HepG2 (cell line): ENCODE measurements at regions not wholly inside any gene's neighbourhood (a gene's known extent, or its start where the extent isn't known, plus 50 kb on each side); places are given as distances from the start of the nearest gene placed in this dataset.

Experiments used
- ATAC-seq: fragments of 200-7000 bp; cut with Tn5 transposase; 3 replicates; pipeline ENCODE4 v1.9.1; 2020; ENCODE audit warnings: mild to moderate bottlenecking, moderate library complexity
- BruUV-seq: library from RNA; stranded (reverse); fragments of 400-500 nt; replicated peaks from 2 replicates; lab custom pipeline; 2021; lab: Mats Ljungman, UMichigan
- CTCF ChIA-PET: fragments of 300-600 bp; formaldehyde crosslinking; extraction: SDS; loops from one replicate; lab custom pipeline; 2021; ENCODE audit warnings: low total read pairs, inconsistent platforms, low intra/inter-chr PET ratio; lab: Yijun Ruan, JAX
- POLR2A ChIA-PET: fragments of 350-600 bp; sonication (Branson Sonifier 250); formaldehyde crosslinking; loops from one replicate; lab custom pipeline; 2020; ENCODE audit warnings: antibody characterized with exemption, inconsistent platforms; lab: Yijun Ruan, JAX
- DNase-seq: peaks from one replicate; pipeline ENCODE4 v3.0.0-alpha.2; 2015; ENCODE audit warnings: low spot score
- FAIRE-seq: peaks from 3 replicates; lab custom pipeline; 2011; peaks lifted over from hg19 to GRCh38; lab: Jason Lieb, UNC
- H2AFZ ChIP-seq: one replicate; pipeline ENCODE4 v1.6.1; 2011; ENCODE audit warnings: low read length, inconsistent platforms
- H3K27ac ChIP-seq: fragments of 300-600 bp; 3 replicates; pipeline ENCODE4 v1.8.0; 2011; ENCODE audit warnings: mixed run types, mild to moderate bottlenecking, mixed read lengths, low read length, inconsistent platforms; ENCODE audit not compliant: insufficient read depth; ENCODE audit errors: extremely low read length
- H3K27me3 ChIP-seq, 2 experiments: fragments of 200-600 bp in 1 of 2; 2 replicates in 1 of 2; 3 replicates in 1 of 2; pipeline versions ENCODE4 v1.6.0 to v1.8.0; 2011; ENCODE audit warnings: low read length in 2 of 2, mild to moderate bottlenecking in 2 of 2, moderate library complexity in 2 of 2, inconsistent platforms in 1 of 2; ENCODE audit not compliant: insufficient read depth in 2 of 2, control insufficient read depth in 1 of 2
- H3K36me3 ChIP-seq, 2 experiments: fragments of 200-600 bp in 1 of 2; replicated peaks in 1 of 2; 2 replicates in 1 of 2; 3 replicates in 1 of 2; pipeline versions ENCODE4 v1.5.1 to v1.8.0; 2011; ENCODE audit warnings: low read length in 2 of 2, inconsistent platforms in 1 of 2; ENCODE audit not compliant: insufficient read depth in 2 of 2, control insufficient read depth in 1 of 2
- H3K4me1 ChIP-seq: 2 replicates; pipeline ENCODE4 v1.5.1; 2012; ENCODE audit warnings: low read length, inconsistent platforms; ENCODE audit not compliant: insufficient read depth
- H3K4me2 ChIP-seq: 2 replicates; pipeline ENCODE4 v1.6.0; 2011; ENCODE audit warnings: low read depth, low read length, inconsistent platforms
- H3K4me3 ChIP-seq, 3 experiments: fragments of 200-600 bp in 1 of 3; sonication (generic), shearing (Covaris generic) in 1 of 3; replicated peaks in 1 of 3; 2 replicates each; pipeline ENCODE4 v1.5.1; 2011 to 2016; ENCODE audit warnings: low read length in 3 of 3, inconsistent platforms in 2 of 3, low read depth in 2 of 3, mild to moderate bottlenecking in 2 of 3, control low read depth in 1 of 3, mixed read lengths in 1 of 3; ENCODE audit not compliant: insufficient read depth in 1 of 3
- H3K79me2 ChIP-seq: one replicate; pipeline ENCODE4 v1.6.1; 2011; ENCODE audit warnings: low read length, inconsistent platforms; ENCODE audit not compliant: insufficient read depth
- H3K9ac ChIP-seq: 2 replicates; pipeline ENCODE4 v1.6.0; 2011; ENCODE audit warnings: mild to moderate bottlenecking, low read depth, low read length, inconsistent platforms; ENCODE audit not compliant: insufficient read depth
- H3K9me3 ChIP-seq: 2 replicates; pipeline ENCODE4 v1.5.1; 2012; ENCODE audit warnings: mild to moderate bottlenecking, low read length
- H4K20me1 ChIP-seq: 2 replicates; pipeline ENCODE4 v1.6.0; 2011; ENCODE audit warnings: inconsistent platforms, mild to moderate bottlenecking, low read length, moderate library complexity; ENCODE audit not compliant: insufficient read depth
- ADNP ChIP-seq: sonication (generic); formaldehyde crosslinking; IDR thresholded peaks from 2 replicates; pipeline ENCODE4 v1.4.0; 2020; ENCODE audit warnings: missing genetic modification reagents
- EZH2 ChIP-seq: conservative IDR thresholded peaks from 2 replicates; pipeline ENCODE4 v1.6.1; 2012; ENCODE audit warnings: mild to moderate bottlenecking, low read depth, low read length, moderate library complexity
- GATA4 ChIP-seq: sonication (generic); IDR thresholded peaks from 2 replicates; pipeline ENCODE4 v1.6.1; 2016; ENCODE audit warnings: antibody characterized with exemption, low read depth, borderline replicate concordance
- PRDM4 ChIP-seq: sonication (generic); formaldehyde crosslinking; IDR thresholded peaks from 2 replicates; pipeline ENCODE4 v1.9.0; 2021; ENCODE audit warnings: missing genetic modification reagents, borderline replicate concordance
- RNF2 ChIP-seq: fragments of 450-650 bp; conservative IDR thresholded peaks from 2 replicates; pipeline ENCODE4 v1.6.1; 2016; ENCODE audit warnings: low read depth
- SETDB1 ChIP-seq: sonication (generic); formaldehyde crosslinking; IDR thresholded peaks from 2 replicates; pipeline ENCODE4 v1.5.1; 2020; ENCODE audit warnings: missing genetic modification reagents, mild to moderate bottlenecking, borderline replicate concordance
- SIX4 ChIP-seq: sonication (generic); formaldehyde crosslinking; IDR thresholded peaks from 2 replicates; pipeline ENCODE4 v1.4.0; 2020; ENCODE audit warnings: missing genetic modification reagents
- SMYD3 ChIP-seq: sonication (generic); formaldehyde crosslinking; IDR thresholded peaks from 2 replicates; pipeline ENCODE4 v1.8.1; 2023; ENCODE audit warnings: mild to moderate bottlenecking, missing genetic modification reagents
- ZBTB40 ChIP-seq, 2 experiments: fragments of 450-650 bp in 1 of 2; sonication (generic) in 1 of 2; formaldehyde crosslinking in 1 of 2; IDR thresholded peaks; 2 replicates each; pipeline versions ENCODE4 v1.6.1 to v1.8.0; 2016 to 2022; ENCODE audit warnings: antibody characterized with exemption in 1 of 2, mild to moderate bottlenecking in 1 of 2, missing genetic modification reagents in 1 of 2
- ZNF136 ChIP-seq: sonication (generic); formaldehyde crosslinking; IDR thresholded peaks from 2 replicates; pipeline ENCODE4 v1.8.1; 2022; ENCODE audit warnings: low read depth, mild to moderate bottlenecking, moderate library complexity, missing genetic modification reagents
- ZNF333 ChIP-seq: sonication (generic); formaldehyde crosslinking; IDR thresholded peaks from 2 replicates; pipeline ENCODE4 v1.4.0; 2020; ENCODE audit warnings: mild to moderate bottlenecking, missing genetic modification reagents, borderline replicate concordance
- ZSCAN5A ChIP-seq: sonication (generic); formaldehyde crosslinking; IDR thresholded peaks from 2 replicates; pipeline ENCODE4 v1.8.0; 2022; ENCODE audit warnings: mild to moderate bottlenecking, missing genetic modification reagents, borderline replicate concordance
- WGBS: methylation state at CpG from one replicate; pipeline ENCODE4 v1.1.6; 2017; ENCODE audit warnings: low lambda C conversion rate; 5-methylcytosine and 5-hydroxymethylcytosine counted together
- in situ Hi-C: cut with HindIII; loops from 2 replicates; pipeline ENCODE4 v1.10.0; 2017; ENCODE audit warnings: low pct_unique_long_range_greater_than_20kb; ENCODE audit not compliant: extremely low pct_ligation_motif_present
- intact Hi-C: fragments of 100-400 bp; cut with micrococcal nuclease; formaldehyde crosslinking; loops from one replicate; pipeline ENCODE4 v1.10.0; 2022; ENCODE audit not compliant: unreplicated experiment

GRCh38 chr12:126358806-126359205, 1293.6 kb downstream of the AACS start:
- H3K79me2 ChIP-seq: no peaks in the 10 kb centered on the region
- CTCF ChIA-PET: no interaction called here
- FAIRE-seq (no peak), ATAC-seq (no peak), DNase-seq (no peak)
- POLR2A ChIA-PET: no interaction called here
- no peak overlapping the region for H3K27ac ChIP-seq
- in situ Hi-C loops (no loop called here), intact Hi-C loops (no loop called here)
- no peak overlapping the region for H3K4me2 ChIP-seq
- peaks cover 93% of the 10 kb centered on the region for H3K9me3 ChIP-seq
- no peaks in the 10 kb centered on the region for H3K4me1 ChIP-seq
- no peaks in the 10 kb centered on the region for H3K27me3 ChIP-seq
- no peaks in the 10 kb centered on the region for H4K20me1 ChIP-seq
- H3K36me3 ChIP-seq: no peaks in the 10 kb centered on the region
- no peak overlapping the region for H3K9ac ChIP-seq
- no TSS peak for BruUV-seq
- 28% methylated on average over 5 of the region's 5 CpGs for WGBS
- H2AFZ ChIP-seq: no peak overlapping the region
- H3K4me3 ChIP-seq: no peak overlapping the region
- no peak for TF ChIP-seq GATA4
- no peak for TF ChIP-seq SIX4 (CRISPR knock-in tag)
- no peak for TF ChIP-seq ZNF333 (CRISPR knock-in tag)
- no peak for TF ChIP-seq ZBTB40 (IDR thresholded peaks at IDR 0.05)
- TF ChIP-seq ZBTB40 (CRISPR knock-in tag; IDR thresholded peaks at IDR 0.05): no peak
- no peak for TF ChIP-seq EZH2
- TF ChIP-seq PRDM4 (CRISPR knock-in tag): no peak
- TF ChIP-seq SMYD3 (CRISPR knock-in tag): no peak
- TF ChIP-seq ZSCAN5A (CRISPR knock-in tag): no peak
- no peak for TF ChIP-seq ZNF136
- no peak for TF ChIP-seq SETDB1
- TF ChIP-seq ADNP (CRISPR knock-in tag): no peak
- TF ChIP-seq RNF2: no peak
